ENCODE measurements at regions not wholly inside any gene's neighbourhood (a gene's known extent, or its start where the extent isn't known, plus 50 kb on each side); places are given as distances from the start of the nearest gene placed in this dataset.

DNA sequence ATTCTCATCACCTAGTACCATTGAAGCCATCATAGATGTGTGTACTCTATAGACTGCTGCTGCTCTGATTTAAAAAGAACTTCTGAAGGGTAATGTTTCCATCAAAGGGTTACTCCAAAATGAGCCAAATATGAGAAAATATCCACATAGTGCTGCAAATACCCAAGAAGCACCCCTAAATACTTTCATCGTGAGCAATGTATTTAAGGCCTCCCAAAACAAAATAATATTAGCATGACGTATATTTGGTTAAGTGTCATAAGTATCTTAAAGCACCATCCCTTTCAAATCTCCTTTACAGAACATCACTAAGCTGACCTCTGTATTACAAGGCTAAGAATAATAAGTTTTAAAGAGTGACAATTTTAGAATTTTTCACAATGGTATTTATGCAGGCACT lies 421.8 kb downstream of the MTRR start:
- Histone ChIP-seq H3K4me3 (ENCODE audit: low read length) (no peak overlapping the region), H4K20me1 (ENCODE audit: control insufficient read depth, insufficient read depth, low read depth, low read length) (no peaks in the 10 kb centered on the region), H3K9me2 (replicated peaks; ENCODE audit: control insufficient read depth, low read length) (no peaks in the 10 kb centered on the region), H3F3A (ENCODE audit: control insufficient read depth, insufficient read depth) (no peaks in the 10 kb centered on the region), H3K4me2 (ENCODE audit: low read length) (no peak overlapping the region), H3K27me3 (ENCODE audit: control insufficient read depth, low read length) (no peaks in the 10 kb centered on the region), H3K9me3 (ENCODE audit: control insufficient read depth, insufficient read depth, low read length) (no peaks in the 10 kb centered on the region), H3K27ac (ENCODE audit: low read depth, low read length) (no peak overlapping the region), H3K4me1 (ENCODE audit: control insufficient read depth, low read length) (no peaks in the 10 kb centered on the region), H3K36me3 (ENCODE audit: control insufficient read depth, low read length) (no peaks in the 10 kb centered on the region), H3K79me2 (ENCODE audit: control insufficient read depth, low read length) (no peaks in the 10 kb centered on the region)
- no peak for TF ChIP-seq EZH2phosphoT487 (IDR thresholded peaks at IDR 0.05; ENCODE audit: borderline replicate concordance, low read length)
- TF ChIP-seq, protein P1, sequence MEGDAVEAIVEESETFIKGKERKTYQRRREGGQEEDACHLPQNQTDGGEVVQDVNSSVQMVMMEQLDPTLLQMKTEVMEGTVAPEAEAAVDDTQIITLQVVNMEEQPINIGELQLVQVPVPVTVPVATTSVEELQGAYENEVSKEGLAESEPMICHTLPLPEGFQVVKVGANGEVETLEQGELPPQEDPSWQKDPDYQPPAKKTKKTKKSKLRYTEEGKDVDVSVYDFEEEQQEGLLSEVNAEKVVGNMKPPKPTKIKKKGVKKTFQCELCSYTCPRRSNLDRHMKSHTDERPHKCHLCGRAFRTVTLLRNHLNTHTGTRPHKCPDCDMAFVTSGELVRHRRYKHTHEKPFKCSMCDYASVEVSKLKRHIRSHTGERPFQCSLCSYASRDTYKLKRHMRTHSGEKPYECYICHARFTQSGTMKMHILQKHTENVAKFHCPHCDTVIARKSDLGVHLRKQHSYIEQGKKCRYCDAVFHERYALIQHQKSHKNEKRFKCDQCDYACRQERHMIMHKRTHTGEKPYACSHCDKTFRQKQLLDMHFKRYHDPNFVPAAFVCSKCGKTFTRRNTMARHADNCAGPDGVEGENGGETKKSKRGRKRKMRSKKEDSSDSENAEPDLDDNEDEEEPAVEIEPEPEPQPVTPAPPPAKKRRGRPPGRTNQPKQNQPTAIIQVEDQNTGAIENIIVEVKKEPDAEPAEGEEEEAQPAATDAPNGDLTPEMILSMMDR (IDR thresholded peaks at IDR 0.05; ENCODE audit: low read depth, low read length, poor library complexity, severe bottlenecking): no peak

DNA sequence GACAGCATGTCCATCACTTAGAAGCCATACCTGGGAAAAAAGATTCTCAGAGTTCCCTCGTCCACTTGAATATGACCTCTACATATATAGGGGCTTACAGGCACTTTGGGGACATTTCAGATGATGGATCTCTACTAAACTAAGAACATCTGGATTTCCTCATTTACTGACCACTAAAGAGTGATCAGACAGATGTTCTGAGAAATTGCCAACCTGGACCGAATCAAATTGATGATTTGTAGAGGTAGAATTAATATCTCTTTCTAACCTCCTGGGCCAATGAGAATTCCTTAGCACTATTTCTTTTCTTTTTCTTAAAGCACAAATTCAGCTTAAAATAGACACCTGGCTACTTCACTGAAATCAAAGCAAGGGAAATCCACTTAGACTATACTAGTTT lies 422.7 kb downstream of the MTRR start:
- no peaks in the 10 kb centered on the region for H3K9me3 ChIP-seq (ENCODE audit: control insufficient read depth, insufficient read depth, low read length)

DNA sequence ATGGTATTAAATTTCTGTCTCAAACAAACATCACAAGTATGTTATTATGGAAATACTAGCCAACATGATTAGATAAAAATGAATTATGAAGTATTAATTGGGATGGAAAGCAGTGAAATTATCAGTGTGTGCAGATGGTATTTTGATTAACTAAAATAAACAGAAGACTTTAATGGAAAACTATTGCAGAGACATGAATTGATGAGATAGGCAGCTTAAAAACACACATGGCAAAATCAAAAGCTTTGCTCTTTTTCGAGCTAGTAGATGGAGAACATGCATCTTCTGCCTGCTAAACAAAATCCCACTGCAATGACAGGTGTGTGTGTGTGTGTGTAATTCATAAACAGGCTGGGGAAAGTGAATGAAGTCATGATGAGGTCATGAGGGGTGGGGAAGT lies 426.2 kb downstream of the MTRR start:
- Histone ChIP-seq H3K36me3 (ENCODE audit: control insufficient read depth, low read length) (no peaks in the 10 kb centered on the region), H3K79me2 (ENCODE audit: control insufficient read depth, low read length) (no peaks in the 10 kb centered on the region), H3K27me3 (ENCODE audit: control insufficient read depth, low read length) (no peaks in the 10 kb centered on the region), H4K20me1 (ENCODE audit: control insufficient read depth, insufficient read depth, low read depth, low read length) (no peaks in the 10 kb centered on the region), H3K4me3 (ENCODE audit: low read length) (no peak overlapping the region), H3K4me2 (ENCODE audit: low read length) (no peak overlapping the region), H3K9me2 (replicated peaks; ENCODE audit: control insufficient read depth, low read length) (no peaks in the 10 kb centered on the region), H3K9me3 (ENCODE audit: control insufficient read depth, insufficient read depth, low read length) (no peaks in the 10 kb centered on the region), H3K27ac (ENCODE audit: low read depth, low read length) (no peak overlapping the region), H3F3A (ENCODE audit: control insufficient read depth, insufficient read depth) (no peaks in the 10 kb centered on the region), H3K4me1 (ENCODE audit: control insufficient read depth, low read length) (no peaks in the 10 kb centered on the region)
- TF ChIP-seq EZH2phosphoT487 (IDR thresholded peaks at IDR 0.05; ENCODE audit: borderline replicate concordance, low read length): no peak
- TF ChIP-seq, protein P1 (IDR thresholded peaks at IDR 0.05; ENCODE audit: low read depth, low read length, poor library complexity, severe bottlenecking): no peak

More for the DNA sequence above, 422.7 kb downstream of the MTRR start:
- H3K4me3 ChIP-seq (ENCODE audit: low read length): no peak overlapping the region
- H3F3A ChIP-seq (ENCODE audit: control insufficient read depth, insufficient read depth): no peaks in the 10 kb centered on the region
- H3K36me3 ChIP-seq (ENCODE audit: control insufficient read depth, low read length): no peaks in the 10 kb centered on the region
- no peak for TF ChIP-seq EZH2phosphoT487 (IDR thresholded peaks at IDR 0.05; ENCODE audit: borderline replicate concordance, low read length)
- TF ChIP-seq, protein P1 (IDR thresholded peaks at IDR 0.05; ENCODE audit: low read depth, low read length, poor library complexity, severe bottlenecking): no peak
- H3K79me2 ChIP-seq (ENCODE audit: control insufficient read depth, low read length): no peaks in the 10 kb centered on the region
- H3K27ac ChIP-seq (ENCODE audit: low read depth, low read length): no peak overlapping the region
- H3K4me2 ChIP-seq (ENCODE audit: low read length): no peak overlapping the region
- H4K20me1 ChIP-seq (ENCODE audit: control insufficient read depth, insufficient read depth, low read depth, low read length): no peaks in the 10 kb centered on the region
- no peaks in the 10 kb centered on the region for H3K4me1 ChIP-seq (ENCODE audit: control insufficient read depth, low read length)
- no peaks in the 10 kb centered on the region for H3K9me2 ChIP-seq (replicated peaks; ENCODE audit: control insufficient read depth, low read length)
- no peaks in the 10 kb centered on the region for H3K27me3 ChIP-seq (ENCODE audit: control insufficient read depth, low read length)

DNA sequence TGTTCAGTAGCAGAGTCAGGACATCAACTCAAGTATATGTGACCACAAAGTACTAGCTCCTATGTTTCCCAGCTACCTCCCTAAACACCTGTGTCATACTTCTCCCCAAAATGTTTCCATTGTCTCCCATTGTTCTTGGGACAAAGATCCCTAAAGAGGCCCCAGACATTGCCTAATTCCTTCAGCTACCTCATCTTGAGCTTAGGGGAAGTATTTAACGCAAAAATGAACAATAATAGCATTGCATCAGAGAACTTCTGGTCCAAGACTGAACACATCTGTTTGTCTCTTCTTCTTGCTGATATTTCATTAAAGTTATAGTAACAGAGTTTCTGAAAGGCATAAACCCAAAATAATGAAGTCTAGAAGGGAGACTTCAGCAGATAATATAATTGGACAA lies 430.8 kb downstream of the MTRR start:
- Histone ChIP-seq H3K4me2 (ENCODE audit: low read length) (no peak overlapping the region), H3K4me1 (ENCODE audit: control insufficient read depth, low read length) (no peaks in the 10 kb centered on the region), H4K20me1 (ENCODE audit: control insufficient read depth, insufficient read depth, low read depth, low read length) (no peaks in the 10 kb centered on the region), H3K27me3 (ENCODE audit: control insufficient read depth, low read length) (no peaks in the 10 kb centered on the region), H3K79me2 (ENCODE audit: control insufficient read depth, low read length) (no peaks in the 10 kb centered on the region), H3K9me3 (ENCODE audit: control insufficient read depth, insufficient read depth, low read length) (no peaks in the 10 kb centered on the region), H3K27ac (ENCODE audit: low read depth, low read length) (no peak overlapping the region), H3K4me3 (ENCODE audit: low read length) (no peak overlapping the region), H3K36me3 (ENCODE audit: control insufficient read depth, low read length) (no peaks in the 10 kb centered on the region), H3K9me2 (replicated peaks; ENCODE audit: control insufficient read depth, low read length) (no peaks in the 10 kb centered on the region), H3F3A (ENCODE audit: control insufficient read depth, insufficient read depth) (no peaks in the 10 kb centered on the region)
- TF ChIP-seq EZH2phosphoT487 (IDR thresholded peaks at IDR 0.05; ENCODE audit: borderline replicate concordance, low read length): no peak
- TF ChIP-seq, protein P1 (IDR thresholded peaks at IDR 0.05; ENCODE audit: low read depth, low read length, poor library complexity, severe bottlenecking): no peak
